GM12878 (cell line): ENCODE measurements at regions not wholly inside any gene's neighbourhood (a gene's known extent, or its start where the extent isn't known, plus 50 kb on each side); places are given as distances from the start of the nearest gene placed in this dataset.

Experiments used
- ATAC-seq: fragments of 200-7000 bp; cut with Tn5 transposase; 3 replicates; pipeline ENCODE4 v1.9.1; 2020; ENCODE audit warnings: mild to moderate bottlenecking, moderate library complexity
- BruUV-seq: library from RNA; stranded (reverse); fragments of 400-500 nt; replicated peaks from 2 replicates; lab custom pipeline; 2021; lab: Mats Ljungman, UMichigan
- CTCF ChIA-PET: fragments of 300-600 bp; sonication (Branson Sonifier 250); formaldehyde crosslinking; extraction: SDS; loops from one replicate; lab custom pipeline; 2021; ENCODE audit warnings: inconsistent platforms; lab: Yijun Ruan, JAX
- POLR2A ChIA-PET: fragments of 350-600 bp; formaldehyde crosslinking; extraction: SDS; loops from one replicate; lab custom pipeline; 2021; ENCODE audit warnings: inconsistent platforms; lab: Charles Lee
- RAD21 ChIA-PET: fragments of 300-600 bp; sonication (Branson Sonifier 250); formaldehyde crosslinking; loops from one replicate; lab custom pipeline; 2023; ENCODE audit warnings: antibody characterized with exemption; ENCODE audit not compliant: unreplicated experiment; lab: Charles Lee
- SMC1A ChIA-PET: fragments of 300-600 bp; sonication (Branson Sonifier 250); formaldehyde crosslinking; loops from one replicate; lab custom pipeline; 2023; ENCODE audit not compliant: unreplicated experiment, uncharacterized antibody; lab: Charles Lee
- DNase-seq: peaks from one replicate; pipeline ENCODE4 v3.0.0-alpha.2; 2011; ENCODE audit warnings: low read depth, low spot score
- FAIRE-seq: peaks from 3 replicates; lab custom pipeline; 2011; peaks lifted over from hg19 to GRCh38; lab: Jason Lieb, UNC
- H2AFZ ChIP-seq: 2 replicates; pipeline ENCODE4 v1.6.0; 2011; ENCODE audit warnings: low read depth, low read length, control low read depth; ENCODE audit not compliant: control insufficient read depth
- H3K27ac ChIP-seq: 2 replicates; pipeline ENCODE4 v1.5.1; 2011; ENCODE audit warnings: control low read depth; ENCODE audit not compliant: control insufficient read depth, insufficient read depth
- H3K27me3 ChIP-seq, 2 experiments: replicated peaks in 1 of 2; 2 replicates each; pipeline versions ENCODE4 v1.6.0 to v1.6.1; 2011; ENCODE audit warnings: low read length in 1 of 2; ENCODE audit not compliant: control insufficient read depth in 2 of 2, insufficient read depth in 2 of 2
- H3K36me3 ChIP-seq, 2 experiments: 2 replicates each; pipeline ENCODE4 v1.5.1; 2011; ENCODE audit warnings: low read length in 1 of 2; ENCODE audit not compliant: control insufficient read depth in 2 of 2, insufficient read depth in 2 of 2
- H3K4me1 ChIP-seq: 2 replicates; pipeline ENCODE4 v1.6.1; 2011; ENCODE audit warnings: mild to moderate bottlenecking, low read length, moderate library complexity, mixed read lengths; ENCODE audit not compliant: control insufficient read depth, insufficient read depth
- H3K4me2 ChIP-seq: 2 replicates; pipeline ENCODE4 v1.6.0; 2011; ENCODE audit warnings: control low read depth; ENCODE audit not compliant: control insufficient read depth, insufficient read depth
- H3K4me3 ChIP-seq: fragments of 200-600 bp; sonication (generic); 2 replicates; pipeline ENCODE4 v1.5.1; 2016
- H3K79me2 ChIP-seq: 2 replicates; pipeline ENCODE4 v1.6.0; 2011; ENCODE audit warnings: low read length; ENCODE audit not compliant: control insufficient read depth, insufficient read depth
- H3K9ac ChIP-seq: 2 replicates; pipeline ENCODE4 v1.8.0; 2011; ENCODE audit warnings: low read length, control low read depth, mixed read lengths; ENCODE audit not compliant: control insufficient read depth, insufficient read depth
- H3K9me3 ChIP-seq: replicated peaks from 3 replicates; pipeline ENCODE4 v1.5.1; 2011; ENCODE audit warnings: mild to moderate bottlenecking, low read length; ENCODE audit not compliant: control insufficient read depth, insufficient read depth
- H4K20me1 ChIP-seq: 2 replicates; pipeline ENCODE4 v1.6.0; 2011; ENCODE audit not compliant: control insufficient read depth, insufficient read depth
- E2F4 ChIP-seq: IDR thresholded peaks from 2 replicates; pipeline ENCODE4 v1.6.1; 2012; ENCODE audit warnings: low read depth, low read length, improper control_type of control experiment
- HDGF ChIP-seq: fragments of 450-650 bp; IDR thresholded peaks from 2 replicates; pipeline ENCODE4 v1.6.1; 2016; ENCODE audit warnings: antibody characterized with exemption
- NFIC ChIP-seq: IDR thresholded peaks from 2 replicates; pipeline ENCODE4 v1.6.1; 2012; ENCODE audit warnings: low read depth, mild to moderate bottlenecking, inconsistent platforms, low read length, moderate library complexity
- NKRF ChIP-seq: fragments of 450-650 bp; conservative IDR thresholded peaks from 2 replicates; pipeline ENCODE4 v1.6.1; 2017; ENCODE audit warnings: mild to moderate bottlenecking, moderate library complexity
- PAX5 ChIP-seq: IDR thresholded peaks from 2 replicates; pipeline ENCODE4 v1.6.1; 2011; ENCODE audit warnings: low read depth, low read length, borderline replicate concordance
- PML ChIP-seq: IDR thresholded peaks from 2 replicates; pipeline ENCODE4 v1.6.1; 2012; ENCODE audit warnings: low read length, inconsistent platforms
- POLR2A ChIP-seq: IDR thresholded peaks from 2 replicates; pipeline ENCODE4 v1.6.1; 2011; ENCODE audit warnings: low read depth, mild to moderate bottlenecking, low read length
- SUPT20H ChIP-seq: IDR thresholded peaks from 2 replicates; pipeline ENCODE4 v1.6.1; 2011; ENCODE audit warnings: low read depth, mild to moderate bottlenecking, low read length, moderate library complexity, borderline replicate concordance; ENCODE audit not compliant: control insufficient read depth
- TARDBP ChIP-seq: IDR thresholded peaks from 2 replicates; pipeline ENCODE4 v1.6.1; 2016; ENCODE audit warnings: borderline replicate concordance
- WGBS: methylation state at CpG from one replicate; pipeline ENCODE4 v1.1.6; 2016; ENCODE audit warnings: low lambda C conversion rate; ENCODE audit not compliant: insufficient replicate concordance, insufficient coverage; ENCODE audit errors: missing lambda C conversion rate; 5-methylcytosine and 5-hydroxymethylcytosine counted together
- in situ Hi-C: fragments of 300-500 bp; cut with MboI; formaldehyde crosslinking; loops from 9 replicates; pipeline ENCODE4 v1.14.3; 2018; ENCODE audit warnings: mixed read lengths
- intact Hi-C: fragments of 100-400 bp; cut with micrococcal nuclease; formaldehyde crosslinking; loops from one replicate; pipeline ENCODE4 v1.14.2; 2022; ENCODE audit not compliant: unreplicated experiment

DNA sequence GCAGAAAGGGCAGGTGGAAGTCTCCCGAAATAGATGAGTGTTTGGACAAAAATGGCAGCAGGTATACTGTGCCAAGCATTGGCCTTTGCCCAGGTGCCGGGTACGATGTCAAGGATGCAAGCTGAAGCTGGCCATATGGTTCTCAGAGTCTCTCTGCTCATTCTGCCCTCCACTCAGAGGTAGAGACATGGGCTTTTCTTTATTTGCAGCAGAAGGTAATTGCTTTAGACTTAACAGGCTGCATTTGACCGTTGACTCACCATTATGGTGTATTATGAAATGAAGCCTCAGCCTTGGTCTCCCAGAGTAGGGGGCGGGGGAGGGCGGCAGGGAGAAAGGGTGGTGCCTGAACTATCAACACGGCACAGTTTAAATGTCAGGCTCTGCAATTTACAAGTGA, 969.1 kb upstream of the EEF2KMT start:
- no peaks in the 10 kb centered on the region for H3K9me3 ChIP-seq
- H3K4me3 ChIP-seq = no peak overlapping the region
- DNase-seq (no peak), FAIRE-seq (no peak), ATAC-seq (no peak)
- H4K20me1 ChIP-seq = no peaks in the 10 kb centered on the region
- 33% methylated on average over 7 of the region's 7 CpGs for WGBS
- no peaks in the 10 kb centered on the region for H3K36me3 ChIP-seq
- ChIA-PET SMC1A (interaction anchor here (0.6 kb wide), 1 partner anchor 202 kb away, joined by 3 read pairs; no protein-coding TSS in a partner anchor), POLR2A (interaction anchor here (0.7 kb wide), 1 partner anchor 57 kb away, joined by 5 read pairs; no protein-coding TSS in a partner anchor), RAD21 (no interaction called here), CTCF (interaction anchor here (1.3 to 1.4 kb wide), 2 partner anchors 12 to 15 kb away, joined by 3 read pairs; no protein-coding TSS in a partner anchor)
- no peaks in the 10 kb centered on the region for H3K79me2 ChIP-seq
- H3K4me1 ChIP-seq = no peaks in the 10 kb centered on the region
- H3K27ac ChIP-seq = no peak overlapping the region
- in situ Hi-C loops = no loop called here
- H2AFZ ChIP-seq = no peak overlapping the region
- no TSS peak for BruUV-seq
- TF ChIP-seq PML (no peak), SUPT20H (no peak), NKRF (no peak), TARDBP (no peak), PAX5 (no peak), E2F4 (no peak), HDGF (no peak), POLR2A (no peak), NFIC (no peak)
- H3K9ac ChIP-seq = no peak overlapping the region
- H3K4me2 ChIP-seq = no peak overlapping the region
- intact Hi-C loops = no loop called here
- no peaks in the 10 kb centered on the region for H3K27me3 ChIP-seq
